ENCODE measurements at regions not wholly inside any gene's neighbourhood (a gene's known extent, or its start where the extent isn't known, plus 50 kb on each side); places are given as distances from the start of the nearest gene placed in this dataset.

GRCh38 chr6:150740453-150740852 lies 125.0 kb upstream of the MTHFD1L start:
- no peak overlapping the region for H3K4me3 ChIP-seq (replicated peaks; ENCODE audit: low read depth, low read length)
- TF ChIP-seq CTCF (IDR thresholded peaks at IDR 0.05; ENCODE audit: low read length, missing control alignments), result no peak
- DNase-seq (ENCODE audit: low read depth), result no peak

- peak; percentile 18 for DNase-seq (ENCODE audit: low read depth)
- peak; percentile 34 for TF ChIP-seq CTCF (IDR thresholded peaks at IDR 0.05; ENCODE audit: low read length, missing control alignments)
- no peak overlapping the region for H3K4me3 ChIP-seq (replicated peaks; ENCODE audit: low read depth, low read length)
Measured at GRCh38 chr6:150741633-150742200, 123.8 kb upstream of the MTHFD1L start.

GRCh38 chr6:150744522-150745260 lies 120.8 kb upstream of the MTHFD1L start:
- no peak overlapping the region for H3K4me3 ChIP-seq (replicated peaks; ENCODE audit: low read depth, low read length)

GRCh38 chr6:150745896-150746295 lies 119.6 kb upstream of the MTHFD1L start:
- H3K4me3 ChIP-seq (replicated peaks; ENCODE audit: low read depth, low read length), result no peak overlapping the region
- no peak for TF ChIP-seq CTCF (IDR thresholded peaks at IDR 0.05; ENCODE audit: low read length, missing control alignments)
- DNase-seq (ENCODE audit: low read depth), result no peak

More at GRCh38 chr6:150744522-150745260, 120.8 kb upstream of the MTHFD1L start:
- DNase-seq (ENCODE audit: low read depth), result no peak
- no peak for TF ChIP-seq CTCF (IDR thresholded peaks at IDR 0.05; ENCODE audit: low read length, missing control alignments)

- no peak for DNase-seq (ENCODE audit: low read depth)
- H3K4me3 ChIP-seq (replicated peaks; ENCODE audit: low read depth, low read length), result no peak overlapping the region
- no peak for TF ChIP-seq CTCF (IDR thresholded peaks at IDR 0.05; ENCODE audit: low read length, missing control alignments)
Measured at GRCh38 chr6:150747155-150747554, 118.3 kb upstream of the MTHFD1L start.

- H3K4me3 ChIP-seq (replicated peaks; ENCODE audit: low read depth, low read length), result no peak overlapping the region
- DNase-seq (ENCODE audit: low read depth), result no peak
- TF ChIP-seq CTCF (IDR thresholded peaks at IDR 0.05; ENCODE audit: low read length, missing control alignments), result no peak
Measured at GRCh38 chr6:150749091-150749670, 116.3 kb upstream of the MTHFD1L start.
